GM19395 (cell line): ENCODE measurements at regions not wholly inside any gene's neighbourhood (a gene's known extent, or its start where the extent isn't known, plus 50 kb on each side); places are given as distances from the start of the nearest gene placed in this dataset.
"Not testable (repeated sequence)": the region's sequence is repeated elsewhere in the genome, so short reads cannot be mapped to it uniquely, and the experiment has no call there.

Experiments used
- ATAC-seq: cut with Tn5 transposase; IDR thresholded peaks from one replicate; pipeline ENCODE4 v1.9.1; 2021; ENCODE audit warnings: mild to moderate bottlenecking, moderate library complexity; ENCODE audit not compliant: unreplicated experiment

DNA sequence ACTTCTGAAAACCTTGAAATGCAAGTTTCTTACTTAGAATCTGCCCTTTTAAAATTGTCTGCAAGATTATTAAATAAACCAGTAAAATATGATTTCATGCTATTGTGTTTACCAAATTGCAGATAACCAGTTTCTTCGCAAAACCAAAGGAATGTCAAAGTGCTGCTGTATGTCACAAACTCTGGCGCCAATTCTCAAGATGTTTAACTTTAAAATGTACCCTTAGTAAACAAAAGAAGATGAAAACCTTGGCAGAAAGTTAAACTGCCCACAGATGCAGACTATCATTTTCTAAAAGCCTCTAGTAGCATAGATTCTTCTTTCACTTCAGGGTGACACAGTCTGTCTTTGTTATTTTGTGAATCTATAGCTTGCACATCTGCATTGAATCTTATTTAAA lies 189.2 kb downstream of the SLITRK6 start:
- ATAC-seq, result no peak

DNA sequence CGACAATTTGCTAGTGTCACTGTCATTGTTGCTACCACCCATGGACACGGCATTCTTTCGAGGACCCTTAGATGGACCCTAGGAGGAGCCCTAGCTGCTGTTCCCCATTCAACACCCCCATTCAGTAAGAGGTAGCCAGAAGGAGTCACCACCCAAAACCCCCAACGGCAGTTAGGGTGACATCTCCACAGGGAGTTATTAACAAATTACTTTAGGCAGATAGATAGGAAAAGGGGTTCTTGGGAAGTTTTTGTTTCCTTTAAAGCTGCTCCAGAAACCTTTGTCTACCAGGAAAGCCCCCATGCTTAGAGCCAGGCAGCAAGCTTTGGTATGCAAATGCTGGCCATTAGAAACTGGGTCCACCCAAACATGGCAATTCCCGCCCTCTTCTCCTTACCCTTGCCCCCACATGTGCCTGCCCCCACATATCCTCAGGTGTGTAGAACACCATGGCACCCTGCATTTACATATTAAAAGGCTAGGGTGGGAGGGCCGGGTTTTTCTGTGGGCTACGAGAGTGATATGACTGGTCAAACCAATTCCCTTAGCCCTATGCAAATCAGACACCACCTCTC lies 190.9 kb downstream of the SLITRK6 start:
- no peak for ATAC-seq

DNA sequence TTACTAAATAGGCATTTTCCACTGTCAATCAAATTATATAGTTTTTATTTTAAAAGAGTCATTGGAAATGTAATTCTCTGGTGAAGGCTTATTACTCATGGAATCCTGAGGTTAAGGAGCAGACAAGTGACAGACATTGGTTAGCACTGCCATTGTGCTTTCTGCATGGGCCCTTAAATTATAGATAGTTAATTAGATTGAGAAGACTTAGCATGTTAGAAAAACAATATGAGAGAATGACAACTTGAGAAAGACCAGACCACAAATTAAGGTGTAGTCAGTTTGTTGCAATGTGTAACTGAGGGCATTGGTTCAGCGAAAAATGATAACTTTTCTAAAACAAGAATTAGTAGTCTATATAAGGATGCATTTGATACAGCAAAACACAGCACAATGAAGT lies 195.5 kb downstream of the SLITRK6 start:
- ATAC-seq, result no peak

DNA sequence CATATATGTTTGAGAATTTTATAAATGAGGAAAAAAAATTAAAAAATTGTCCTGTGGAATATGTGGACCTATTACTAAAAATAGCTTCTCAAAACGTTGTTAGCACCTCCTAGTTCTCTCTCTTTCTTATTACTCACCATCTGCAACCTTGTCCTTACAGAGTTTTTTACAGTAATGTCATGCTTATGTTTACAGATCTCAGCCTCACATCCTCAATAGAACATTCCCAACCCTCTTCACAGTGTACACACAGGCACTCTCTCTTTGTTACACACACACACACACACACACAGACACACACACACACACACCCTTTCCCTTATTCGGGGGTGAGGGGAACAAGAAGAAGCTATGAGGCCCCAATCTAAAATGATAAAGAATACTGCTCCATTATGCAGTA lies 197.7 kb downstream of the SLITRK6 start:
- no peak for ATAC-seq

- no peak for ATAC-seq
These were observed 201.3 kb downstream of the SLITRK6 start for GRCh38 chr13:85597790-85598500.

GRCh38 chr13:85592211-85592610 lies 207.0 kb downstream of the SLITRK6 start:
- no peak for ATAC-seq

DNA sequence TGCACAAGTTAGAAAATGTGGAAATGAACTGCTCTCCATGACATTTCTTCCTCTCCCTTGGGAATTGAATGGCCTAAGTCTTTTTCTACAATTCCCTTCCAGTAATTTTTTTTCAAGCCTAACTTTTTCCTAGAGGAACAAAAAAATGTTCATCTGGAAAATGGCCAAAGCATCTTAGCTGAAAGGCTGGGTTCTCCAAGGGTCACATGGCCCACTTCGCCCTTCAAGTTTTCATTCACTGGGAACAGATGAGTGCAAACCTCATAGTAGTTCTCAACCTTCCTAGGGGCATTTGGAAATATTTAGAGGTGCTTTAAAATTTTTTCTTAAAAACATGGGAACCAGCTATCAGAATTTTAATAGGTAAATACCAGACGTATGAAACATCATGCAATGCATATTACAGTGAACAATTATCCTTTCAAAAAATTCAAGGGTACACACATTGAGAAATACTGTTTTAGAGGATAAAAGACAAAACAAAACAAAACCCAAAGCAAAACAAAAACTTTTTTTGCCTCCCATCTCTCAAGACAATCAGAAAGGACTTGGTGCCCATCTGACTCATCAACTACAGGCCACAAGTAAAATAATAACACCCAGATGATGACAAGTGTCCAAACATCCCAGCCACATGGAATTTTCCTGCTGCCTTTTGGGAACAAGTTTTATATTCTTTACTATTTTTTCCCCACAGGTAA lies 208.8 kb downstream of the SLITRK6 start:
- no peak for ATAC-seq

DNA sequence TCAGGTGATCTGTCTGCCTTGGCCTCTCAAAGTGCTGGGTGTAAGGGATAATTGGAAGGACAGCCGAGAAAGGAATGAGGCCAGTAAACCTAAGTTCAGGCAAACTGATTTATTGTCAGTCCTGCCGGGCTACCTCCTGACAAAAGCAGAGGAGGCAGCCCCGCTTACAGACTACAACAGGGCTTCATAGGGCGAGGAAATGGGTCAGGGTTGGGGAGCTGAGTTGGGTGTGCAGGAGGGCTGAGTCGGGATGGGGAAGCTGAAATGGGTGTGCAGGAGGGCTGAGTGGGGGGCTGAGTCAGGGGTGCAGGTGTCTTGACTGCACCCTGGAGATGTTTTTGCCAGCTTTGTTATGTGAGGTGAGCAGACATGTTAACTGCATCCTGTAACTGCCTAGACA lies 210.2 kb downstream of the SLITRK6 start:
- no peak for ATAC-seq

DNA sequence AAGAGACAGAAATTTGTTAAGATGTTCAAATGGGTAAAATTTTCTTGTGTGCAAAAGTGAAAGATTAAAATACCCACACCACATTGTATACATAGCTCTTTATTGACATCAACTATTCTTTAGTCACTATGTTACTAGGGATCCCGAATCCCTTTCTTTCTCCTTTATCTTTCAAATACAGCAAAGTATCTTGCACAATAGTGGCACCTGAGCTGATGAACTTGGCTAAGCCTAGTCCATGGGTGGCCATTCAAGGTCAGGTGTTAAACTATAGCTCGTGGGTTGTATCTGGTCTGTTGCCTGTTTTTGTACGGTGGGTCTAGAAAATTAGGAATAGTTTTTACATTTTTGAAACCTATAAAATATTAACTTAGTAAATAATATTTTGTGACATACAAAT lies 210.9 kb downstream of the SLITRK6 start:
- no peak for ATAC-seq

DNA sequence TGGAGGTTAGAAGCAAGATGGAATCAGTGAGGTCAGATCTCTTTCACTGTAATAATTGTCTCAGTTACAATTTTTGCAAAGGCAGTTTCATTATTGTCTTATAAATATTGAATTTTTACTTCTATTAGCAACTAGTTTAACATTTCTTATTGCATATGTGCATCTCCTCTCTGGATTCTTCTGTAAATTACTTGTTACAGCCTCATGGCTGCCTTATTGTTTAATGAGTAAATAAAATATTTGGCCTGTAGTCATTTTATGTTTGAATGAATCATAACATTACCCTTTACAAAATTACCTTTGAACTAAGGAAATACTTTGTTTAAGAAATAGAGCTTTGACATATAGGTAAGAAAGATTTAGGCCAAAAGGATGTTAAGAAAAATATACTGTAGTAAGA lies 212.4 kb downstream of the SLITRK6 start:
- ATAC-seq, result no peak

DNA sequence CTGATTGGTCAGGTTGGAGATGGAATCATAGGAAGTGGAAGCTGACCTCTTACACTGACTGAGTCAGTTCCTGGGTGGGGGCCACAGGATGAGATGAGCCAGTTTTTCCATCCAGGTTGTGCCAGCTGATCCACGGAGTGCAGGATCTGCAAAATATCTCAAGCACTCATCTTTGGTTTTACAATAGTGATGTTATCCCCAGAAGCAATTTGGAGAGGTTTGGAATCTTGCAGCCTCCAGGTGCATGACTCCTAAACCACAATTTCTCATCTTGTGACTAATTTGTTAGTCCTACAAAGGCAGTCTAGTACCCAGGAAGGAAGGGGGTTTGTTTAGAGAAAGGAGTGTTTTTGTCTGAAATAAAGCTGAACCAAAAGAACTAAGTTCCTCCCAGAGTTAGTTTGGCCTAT lies 212.8 kb downstream of the SLITRK6 start:
- ATAC-seq, result no peak

DNA sequence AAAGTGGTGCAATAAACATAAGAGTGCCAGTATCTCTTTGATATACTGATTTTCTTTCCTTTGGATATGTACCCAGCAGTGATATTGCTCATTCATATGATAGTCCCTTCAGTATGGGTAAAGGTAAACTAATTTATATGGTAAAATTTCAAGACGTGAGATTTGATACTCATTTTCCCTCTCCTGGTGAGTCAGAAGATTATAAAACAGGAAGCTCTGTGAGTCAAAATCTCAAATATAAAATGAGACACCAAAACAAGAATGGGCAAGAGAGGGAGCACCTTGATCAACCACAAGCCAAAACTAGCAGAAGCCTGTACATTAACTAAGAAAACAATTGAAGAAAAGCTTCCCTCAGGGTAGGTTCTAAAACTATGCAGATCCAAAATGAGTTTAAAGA lies 216.3 kb downstream of the SLITRK6 start:
- no peak for ATAC-seq

GRCh38 chr13:85575110-85575509 lies 224.1 kb downstream of the SLITRK6 start:
- no peak for ATAC-seq

GRCh38 chr13:85567909-85568308 lies 231.3 kb downstream of the SLITRK6 start:
- no peak for ATAC-seq

DNA sequence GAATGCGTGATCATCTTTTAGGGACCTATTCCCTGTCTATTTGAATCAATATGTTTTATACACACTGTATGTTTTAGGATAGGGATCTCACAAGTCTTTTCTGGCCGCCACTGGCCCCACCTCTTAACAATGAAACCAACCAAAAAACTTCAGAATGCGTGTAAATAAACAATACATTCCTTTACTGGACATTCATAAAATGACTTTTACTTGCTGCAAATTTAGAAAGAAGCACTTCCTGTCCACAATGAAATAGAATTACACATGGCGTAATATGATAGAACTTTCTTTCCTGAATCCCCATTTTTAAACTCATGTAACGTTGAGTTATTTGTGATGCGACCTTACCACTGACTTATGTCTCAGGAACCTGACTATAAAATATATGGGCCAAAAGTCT lies 233.6 kb downstream of the SLITRK6 start:
- no peak for ATAC-seq

- no peak for ATAC-seq
These were observed 234.6 kb downstream of the SLITRK6 start for GRCh38 chr13:85564598-85564997.

GRCh38 chr13:85562282-85562681 lies 236.9 kb downstream of the SLITRK6 start:
- no peak for ATAC-seq

GRCh38 chr13:85557691-85558467 lies 241.3 kb downstream of the SLITRK6 start:
- ATAC-seq, result no peak

DNA sequence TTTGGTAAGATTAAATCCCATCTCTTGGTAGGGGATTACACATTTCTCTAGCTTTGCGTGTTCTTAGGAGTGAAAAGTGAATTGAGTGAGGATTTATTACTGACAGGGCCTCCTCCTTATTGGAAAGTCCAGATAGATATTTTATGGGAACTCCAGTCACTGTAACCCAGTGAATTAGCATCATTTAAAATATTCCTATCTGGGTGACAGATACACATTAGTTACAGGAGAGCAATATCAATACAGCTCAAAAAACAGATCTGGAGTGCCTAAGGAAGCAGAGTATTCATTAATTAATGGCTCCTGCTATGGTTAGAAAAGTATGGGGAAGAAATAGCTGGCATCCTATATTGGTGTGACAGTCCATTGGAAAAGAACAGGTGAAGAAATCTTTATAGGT lies 248.2 kb downstream of the SLITRK6 start:
- no peak for ATAC-seq

- no peak for ATAC-seq
These were observed 249.4 kb downstream of the SLITRK6 start for GRCh38 chr13:85549819-85550218.

- ATAC-seq, result not testable (repeated sequence)
These were observed 250.4 kb downstream of the SLITRK6 start for GRCh38 chr13:85548845-85549244.

- no peak for ATAC-seq
These were observed 253.4 kb downstream of the SLITRK6 start for GRCh38 chr13:85545771-85546170.
